Spinal cord (tissue), 9 donors: ENCODE measurements at regions not wholly inside any gene's neighbourhood (a gene's known extent, or its start where the extent isn't known, plus 50 kb on each side); places are given as distances from the start of the nearest gene placed in this dataset.

Source experiments
- DNase-seq, 6 donors: peaks; one replicate each; pipeline versions ENCODE4 v3.0.0 to v3.0.0-alpha.2; 2013 to 2015; ENCODE audit warnings: low spot score in 6 of 6, low read depth in 4 of 6
- H3K27ac ChIP-seq: one replicate; pipeline ENCODE4 v1.5.1; 2013; ENCODE audit warnings: low read depth, low read length, control low read depth
- H3K27me3 ChIP-seq: one replicate; pipeline ENCODE4 v1.6.1; 2013; ENCODE audit warnings: low read length; ENCODE audit not compliant: control insufficient read depth, insufficient read depth
- H3K36me3 ChIP-seq: one replicate; pipeline ENCODE4 v1.6.1; 2013; ENCODE audit warnings: low read length; ENCODE audit not compliant: control insufficient read depth, insufficient read depth
- H3K4me1 ChIP-seq: one replicate; pipeline ENCODE4 v1.6.1; 2013; ENCODE audit warnings: low read length; ENCODE audit not compliant: control insufficient read depth, insufficient read depth
- H3K4me3 ChIP-seq: one replicate; pipeline ENCODE4 v1.5.1; 2013; ENCODE audit warnings: low read depth, low read length, control low read depth
- H3K9me3 ChIP-seq: one replicate; pipeline ENCODE4 v1.6.1; 2013; ENCODE audit warnings: low read length; ENCODE audit not compliant: control insufficient read depth, insufficient read depth
- WGBS: methylation state at CpG from one replicate; pipeline ENCODE4 v1.1.5; 2013; ENCODE audit warnings: missing lambda C conversion rate; ENCODE audit not compliant: insufficient coverage; 5-methylcytosine and 5-hydroxymethylcytosine counted together
- donor health status: healthy.

GRCh38 chr16:86419518-86419917 lies 90.8 kb upstream of the FOXF1 start:
- DNase-seq, result no peak
- 100% methylated on average over 2 of the region's 2 CpGs for WGBS
- peaks cover under 1% of the 10 kb centered on the region for H3K4me1 ChIP-seq
- H3K27me3 ChIP-seq, result no peaks in the 10 kb centered on the region
- H3K36me3 ChIP-seq, result no peaks in the 10 kb centered on the region
- H3K27ac ChIP-seq, result no peak overlapping the region
- no peak overlapping the region for H3K4me3 ChIP-seq
- H3K9me3 ChIP-seq, result peaks cover 2% of the 10 kb centered on the region

- no peak overlapping the region for H3K4me3 ChIP-seq
- 100% methylated on average over 3 of the region's 5 CpGs for WGBS
Measured at GRCh38 chr16:86421995-86422394, 88.3 kb upstream of the FOXF1 start.

DNA sequence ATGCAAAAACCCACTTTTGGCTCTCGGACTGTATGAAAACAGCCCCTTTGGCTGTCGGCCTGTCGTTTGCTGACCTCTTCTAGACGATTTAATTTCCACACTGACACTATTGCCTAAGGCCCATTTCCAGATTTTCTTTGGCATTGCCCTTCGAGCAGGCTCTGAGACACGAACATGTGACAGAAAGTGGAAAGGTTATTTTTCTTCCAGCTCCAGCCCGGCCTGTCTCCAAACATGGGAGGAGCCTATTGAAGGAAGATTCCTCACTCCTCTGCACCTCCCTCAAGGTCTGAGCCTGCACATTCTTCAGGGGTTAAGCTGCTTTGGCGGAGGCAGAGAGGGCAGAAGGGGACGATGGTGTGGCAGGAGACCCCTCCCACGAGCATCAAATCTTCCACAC lies 85.9 kb upstream of the FOXF1 start:
- H3K4me3 ChIP-seq, result no peak overlapping the region
- peaks cover 2% of the 10 kb centered on the region for H3K9me3 ChIP-seq
- no peak overlapping the region for H3K27ac ChIP-seq
- WGBS, result 60% methylated on average over 4 of the region's 10 CpGs
- no peaks in the 10 kb centered on the region for H3K36me3 ChIP-seq
- DNase-seq, result peak in 2 of 6 donors; percentile 17 to 73
- H3K4me1 ChIP-seq, result peaks cover 5% of the 10 kb centered on the region
- H3K27me3 ChIP-seq, result no peaks in the 10 kb centered on the region

More at GRCh38 chr16:86421995-86422394, 88.3 kb upstream of the FOXF1 start:
- Histone ChIP-seq H3K36me3 (no peaks in the 10 kb centered on the region), H3K27me3 (no peaks in the 10 kb centered on the region), H3K4me1 (peaks cover 5% of the 10 kb centered on the region), H3K27ac (no peak overlapping the region), H3K9me3 (peaks cover 2% of the 10 kb centered on the region)
- DNase-seq, result no peak

DNA sequence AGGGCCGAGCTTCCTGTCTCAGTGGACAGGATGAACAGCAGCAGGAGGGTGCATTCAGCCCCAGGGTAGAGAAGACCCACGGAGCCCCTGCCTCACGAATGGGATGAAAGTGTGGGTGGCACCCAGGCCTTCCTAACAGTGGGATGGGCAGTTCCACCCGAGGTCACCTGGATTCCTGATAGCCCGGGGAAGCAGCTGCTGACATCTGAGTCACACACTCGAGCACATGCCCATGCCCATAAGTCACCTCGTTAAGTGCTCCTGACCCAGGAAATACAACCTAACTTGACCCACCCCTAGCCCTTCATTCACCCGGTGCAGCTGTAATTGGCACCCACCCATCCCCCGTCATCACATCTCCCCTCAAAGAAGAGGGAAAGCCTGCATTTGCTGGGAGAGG lies 85.3 kb upstream of the FOXF1 start:
- Histone ChIP-seq H3K36me3 (no peaks in the 10 kb centered on the region), H3K4me3 (no peak overlapping the region), H3K27ac (no peak overlapping the region), H3K27me3 (no peaks in the 10 kb centered on the region), H3K4me1 (peaks cover 5% of the 10 kb centered on the region), H3K9me3 (peaks cover 2% of the 10 kb centered on the region)
- DNase-seq, result no peak
- 76% methylated on average over 7 of the region's 9 CpGs for WGBS

GRCh38 chr16:86426063-86426642 lies 84.2 kb upstream of the FOXF1 start:
- Histone ChIP-seq H3K27me3 (no peaks in the 10 kb centered on the region), H3K9me3 (peaks cover under 1% of the 10 kb centered on the region), H3K36me3 (no peaks in the 10 kb centered on the region), H3K4me1 (peaks cover 5% of the 10 kb centered on the region), H3K4me3 (no peak overlapping the region), H3K27ac (no peak overlapping the region)
- WGBS, result 81% methylated on average over 9 of the region's 12 CpGs
- no peak for DNase-seq

DNA sequence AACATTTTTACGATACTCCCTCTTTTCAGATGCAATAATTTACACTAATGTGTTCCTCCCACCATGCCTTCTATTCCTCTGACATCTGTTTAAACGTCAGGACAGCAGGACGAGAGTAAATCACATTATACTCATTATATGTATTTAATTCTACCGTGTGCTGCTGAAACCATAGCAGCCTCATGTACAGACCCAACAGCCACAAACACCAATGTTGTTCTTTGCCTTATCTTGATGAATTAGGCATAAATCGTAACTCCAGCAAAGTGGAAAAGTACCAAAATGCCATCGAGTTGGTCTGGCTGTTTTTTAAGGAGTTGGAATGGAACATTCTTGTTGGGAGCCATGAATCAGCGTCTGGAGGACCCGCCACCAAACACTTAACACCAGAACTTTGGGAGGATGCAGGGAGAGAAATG lies 82.9 kb upstream of the FOXF1 start:
- Histone ChIP-seq H3K4me3 (no peak overlapping the region), H3K9me3 (no peaks in the 10 kb centered on the region), H3K36me3 (no peaks in the 10 kb centered on the region), H3K4me1 (peaks cover 9% of the 10 kb centered on the region), H3K27ac (no peak overlapping the region), H3K27me3 (peaks cover 1% of the 10 kb centered on the region)
- 88% methylated on average over 1 of the region's 8 CpGs for WGBS
- DNase-seq, result no peak

- 78% methylated on average over 11 of the region's 12 CpGs for WGBS
- H3K4me1 ChIP-seq, result peaks cover 17% of the 10 kb centered on the region
- H3K27me3 ChIP-seq, result peaks cover 2% of the 10 kb centered on the region
- peak in 1 of 6 donors; percentile 55 for DNase-seq
- H3K4me3 ChIP-seq, result no peak overlapping the region
- H3K9me3 ChIP-seq, result no peaks in the 10 kb centered on the region
- H3K36me3 ChIP-seq, result no peaks in the 10 kb centered on the region
- no peak overlapping the region for H3K27ac ChIP-seq
Measured at GRCh38 chr16:86428729-86429517, 81.4 kb upstream of the FOXF1 start.

GRCh38 chr16:86429663-86430062 lies 80.7 kb upstream of the FOXF1 start:
- WGBS, result 87% methylated on average over 12 of the region's 13 CpGs
- no peak overlapping the region for H3K27ac ChIP-seq
- no peak for DNase-seq
- H3K36me3 ChIP-seq, result no peaks in the 10 kb centered on the region
- H3K4me1 ChIP-seq, result peaks cover 15% of the 10 kb centered on the region
- no peaks in the 10 kb centered on the region for H3K9me3 ChIP-seq
- H3K4me3 ChIP-seq, result no peak overlapping the region
- H3K27me3 ChIP-seq, result peaks cover 2% of the 10 kb centered on the region

DNA sequence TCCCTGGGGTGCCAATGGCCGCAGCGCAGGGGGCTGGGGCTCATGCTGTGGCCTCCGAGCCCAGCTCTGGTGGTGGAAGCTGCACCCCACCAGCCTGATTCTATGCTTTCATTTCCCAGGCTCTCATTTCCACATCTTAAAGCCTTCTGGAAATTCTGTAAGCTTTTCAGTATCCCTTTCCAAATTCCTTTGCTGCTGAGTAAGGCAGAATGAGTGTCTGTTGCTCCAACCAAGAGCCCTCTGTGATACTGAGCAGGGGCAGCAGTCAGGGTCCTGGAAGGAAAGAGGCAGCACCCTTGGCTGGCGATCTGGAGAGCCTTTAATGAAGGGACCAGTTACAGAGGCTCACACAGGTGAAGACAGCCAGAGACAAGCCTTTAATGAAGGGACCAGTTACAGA lies 79.5 kb upstream of the FOXF1 start:
- H3K4me1 ChIP-seq, result peaks cover 12% of the 10 kb centered on the region
- H3K27me3 ChIP-seq, result peaks cover 2% of the 10 kb centered on the region
- no peak overlapping the region for H3K4me3 ChIP-seq
- H3K9me3 ChIP-seq, result no peaks in the 10 kb centered on the region
- H3K27ac ChIP-seq, result no peak overlapping the region
- 92% methylated on average over 4 of the region's 4 CpGs for WGBS
- no peak for DNase-seq
- no peaks in the 10 kb centered on the region for H3K36me3 ChIP-seq

GRCh38 chr16:86431540-86431939 lies 78.8 kb upstream of the FOXF1 start:
- WGBS, result 95% methylated on average over 11 of the region's 11 CpGs
- H3K27ac ChIP-seq, result no peak overlapping the region
- peaks cover 12% of the 10 kb centered on the region for H3K4me1 ChIP-seq

More at GRCh38 chr16:86431540-86431939, 78.8 kb upstream of the FOXF1 start:
- DNase-seq, result no peak
- Histone ChIP-seq H3K4me3 (no peak overlapping the region), H3K9me3 (no peaks in the 10 kb centered on the region), H3K36me3 (no peaks in the 10 kb centered on the region), H3K27me3 (peaks cover 2% of the 10 kb centered on the region)
